DOHH2 (cell line): ENCODE measurements at regions not wholly inside any gene's neighbourhood (a gene's known extent, or its start where the extent isn't known, plus 50 kb on each side); places are given as distances from the start of the nearest gene placed in this dataset.

Source experiments
- H3F3A ChIP-seq: fragments of 200-600 bp; sonication (generic), shearing (Covaris generic); 2 replicates; pipeline ENCODE4 v1.6.0; 2016; ENCODE audit warnings: antibody characterized with exemption, mild to moderate bottlenecking; ENCODE audit not compliant: control insufficient read depth, insufficient read depth
- H3K27ac ChIP-seq: fragments of 200-600 bp; sonication (generic); 2 replicates; pipeline ENCODE4 v1.5.1; 2014; ENCODE audit warnings: low read depth, mild to moderate bottlenecking, low read length, moderate library complexity
- H3K27me3 ChIP-seq: fragments of 200-600 bp; sonication (generic); 2 replicates; pipeline ENCODE4 v1.6.1; 2014; ENCODE audit warnings: mild to moderate bottlenecking, low read length, mixed read lengths; ENCODE audit not compliant: control insufficient read depth
- H3K36me3 ChIP-seq: fragments of 200-600 bp; sonication (generic); 2 replicates; pipeline ENCODE4 v1.6.1; 2014; ENCODE audit warnings: mild to moderate bottlenecking, low read length, moderate library complexity, mixed read lengths; ENCODE audit not compliant: control insufficient read depth
- H3K4me1 ChIP-seq: fragments of 200-600 bp; sonication (generic); 2 replicates; pipeline ENCODE4 v1.6.1; 2014; ENCODE audit warnings: mild to moderate bottlenecking, low read length, mixed read lengths; ENCODE audit not compliant: control insufficient read depth
- H3K4me2 ChIP-seq: fragments of 200-600 bp; sonication (generic); 2 replicates; pipeline ENCODE4 v1.6.0; 2014; ENCODE audit warnings: mild to moderate bottlenecking, low read length, moderate library complexity
- H3K4me3 ChIP-seq: fragments of 200-600 bp; sonication (generic); 2 replicates; pipeline ENCODE4 v1.5.1; 2014; ENCODE audit warnings: mild to moderate bottlenecking, low read length, mixed read lengths
- H3K79me2 ChIP-seq: fragments of 200-600 bp; sonication (generic); 2 replicates; pipeline ENCODE4 v1.6.1; 2014; ENCODE audit warnings: mild to moderate bottlenecking, low read length, mixed read lengths; ENCODE audit not compliant: control insufficient read depth
- H3K9me2 ChIP-seq: fragments of 200-600 bp; sonication (generic); replicated peaks from 2 replicates; pipeline ENCODE4 v1.6.1; 2014; ENCODE audit warnings: mild to moderate bottlenecking, low read length, mixed read lengths; ENCODE audit not compliant: control insufficient read depth
- H3K9me3 ChIP-seq: fragments of 200-600 bp; sonication (generic); 2 replicates; pipeline ENCODE4 v1.6.1; 2014; ENCODE audit warnings: antibody characterized with exemption, low read length, mixed read lengths; ENCODE audit not compliant: control insufficient read depth, insufficient read depth
- H4K20me1 ChIP-seq: fragments of 200-600 bp; sonication (generic); 2 replicates; pipeline ENCODE4 v1.6.0; 2014; ENCODE audit warnings: low read depth, mild to moderate bottlenecking, antibody characterized with exemption, low read length, moderate library complexity; ENCODE audit not compliant: control insufficient read depth, insufficient read depth
- CTCF ChIP-seq: fragments of 200-600 bp; sonication (generic); IDR thresholded peaks from one replicate; pipeline ENCODE4 v1.5.1; 2014; ENCODE audit warnings: antibody characterized with exemption, mild to moderate bottlenecking, low read depth, low read length; ENCODE audit not compliant: poor library complexity, severe bottlenecking
- EZH2phosphoT487 ChIP-seq: fragments of 200-600 bp; sonication (generic); IDR thresholded peaks from 2 replicates; pipeline ENCODE4 v1.6.1; 2017; ENCODE audit warnings: borderline replicate concordance, mild to moderate bottlenecking, antibody characterized with exemption, low read length, moderate library complexity, mixed read lengths

- H3K4me3 ChIP-seq: no peak overlapping the region
- H4K20me1 ChIP-seq: no peaks in the 10 kb centered on the region
- H3K27ac ChIP-seq: no peak overlapping the region
- H3K36me3 ChIP-seq: no peaks in the 10 kb centered on the region
- TF ChIP-seq CTCF: no peak
- H3F3A ChIP-seq: no peaks in the 10 kb centered on the region
- H3K4me1 ChIP-seq: no peaks in the 10 kb centered on the region
- H3K27me3 ChIP-seq: no peaks in the 10 kb centered on the region
- no peaks in the 10 kb centered on the region for H3K9me3 ChIP-seq
- no peaks in the 10 kb centered on the region for H3K79me2 ChIP-seq
- no peak overlapping the region for H3K4me2 ChIP-seq
- H3K9me2 ChIP-seq: no peaks in the 10 kb centered on the region
These were observed 60.1 kb upstream of the ACSL4 start for GRCh38 chrX:109793191-109793590.

DNA sequence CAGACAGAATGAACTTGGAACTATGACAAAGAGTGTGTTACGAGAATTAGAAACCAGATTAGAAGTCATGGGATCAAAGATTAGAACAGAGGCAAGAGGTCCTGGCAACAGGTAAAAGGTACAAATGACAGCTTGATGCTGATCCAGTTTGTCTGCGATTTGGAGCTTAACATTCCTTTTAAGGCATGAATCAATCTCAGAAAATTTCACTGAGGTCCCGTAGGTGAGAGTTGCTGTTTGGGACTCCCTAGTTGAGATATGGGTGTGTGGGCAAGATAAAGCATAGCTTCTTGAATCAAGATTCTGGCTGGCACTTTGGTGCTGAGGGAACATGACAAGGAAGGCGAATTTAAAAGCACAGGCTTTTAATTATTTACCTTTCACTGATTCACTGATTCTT lies 62.6 kb upstream of the ACSL4 start:
- H3K9me3 ChIP-seq: no peaks in the 10 kb centered on the region
- no peak overlapping the region for H3K4me3 ChIP-seq
- no peaks in the 10 kb centered on the region for H4K20me1 ChIP-seq
- no peaks in the 10 kb centered on the region for H3K27me3 ChIP-seq
- no peaks in the 10 kb centered on the region for H3K9me2 ChIP-seq
- no peaks in the 10 kb centered on the region for H3K4me1 ChIP-seq
- H3K27ac ChIP-seq: no peak overlapping the region
- H3K4me2 ChIP-seq: no peak overlapping the region
- H3K36me3 ChIP-seq: no peaks in the 10 kb centered on the region
- TF ChIP-seq CTCF (no peak), EZH2phosphoT487 (no peak)
- H3F3A ChIP-seq: no peaks in the 10 kb centered on the region
- no peaks in the 10 kb centered on the region for H3K79me2 ChIP-seq

DNA sequence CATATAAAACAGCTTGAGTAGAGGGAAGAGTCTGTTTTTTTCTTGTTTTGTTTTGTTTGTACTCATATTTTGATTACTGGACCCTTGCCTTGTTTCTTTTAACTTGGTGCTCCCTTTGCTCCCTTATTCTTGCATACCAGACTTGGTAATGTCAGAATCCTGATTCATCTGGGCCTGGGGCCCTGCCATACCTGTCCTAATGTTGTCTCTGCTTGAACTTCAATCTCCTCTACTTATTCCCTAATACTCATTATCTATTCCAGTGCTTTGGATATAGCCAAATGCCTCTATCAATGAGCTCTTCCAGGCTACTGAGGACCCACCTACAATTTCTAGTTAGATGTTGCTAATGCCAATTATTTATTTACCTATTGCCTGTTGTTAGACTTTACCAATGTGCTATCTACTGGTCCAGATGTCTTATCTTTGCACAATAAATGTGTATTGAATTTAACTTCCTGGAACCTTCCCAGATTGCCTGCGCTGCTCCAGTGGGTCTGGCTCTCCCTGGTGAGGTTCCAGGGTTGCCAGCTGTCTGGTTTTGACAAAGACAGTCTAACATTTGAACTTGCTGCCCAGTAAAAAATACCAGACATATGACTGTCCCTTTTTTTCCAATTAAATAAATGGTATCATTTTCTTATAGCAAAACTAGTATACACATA lies 64.4 kb upstream of the ACSL4 start:
- no peaks in the 10 kb centered on the region for H4K20me1 ChIP-seq
- no peaks in the 10 kb centered on the region for H3K9me3 ChIP-seq
- no peak overlapping the region for H3K4me2 ChIP-seq
- no peak overlapping the region for H3K27ac ChIP-seq
- no peaks in the 10 kb centered on the region for H3K27me3 ChIP-seq
- H3K4me3 ChIP-seq: no peak overlapping the region
- H3K9me2 ChIP-seq: no peaks in the 10 kb centered on the region
- no peaks in the 10 kb centered on the region for H3K36me3 ChIP-seq
- no peaks in the 10 kb centered on the region for H3K4me1 ChIP-seq
- TF ChIP-seq CTCF (no peak), EZH2phosphoT487 (no peak)
- no peaks in the 10 kb centered on the region for H3K79me2 ChIP-seq
- no peaks in the 10 kb centered on the region for H3F3A ChIP-seq
